Erythroblast (primary cell): ENCODE measurements at regions not wholly inside any gene's neighbourhood (a gene's known extent, or its start where the extent isn't known, plus 50 kb on each side); places are given as distances from the start of the nearest gene placed in this dataset.

Source experiments
- GATA1 ChIP-seq: IDR thresholded peaks from 2 replicates; pipeline ENCODE4 v1.6.1; 2011; ENCODE audit warnings: low read depth, mild to moderate bottlenecking, control low read depth, low read length, moderate library complexity
- POLR2A ChIP-seq: IDR thresholded peaks from 2 replicates; pipeline ENCODE4 v1.6.1; 2011; ENCODE audit warnings: mild to moderate bottlenecking, low read length

- TF ChIP-seq POLR2A (no peak), GATA1 (no peak)
Measured at GRCh38 chr7:67788669-67789068, 792.0 kb downstream of the TYW1 start.
